Mesenchymal stem cell (in vitro differentiated cells and primary cell): ENCODE measurements at regions not wholly inside any gene's neighbourhood (a gene's known extent, or its start where the extent isn't known, plus 50 kb on each side); places are given as distances from the start of the nearest gene placed in this dataset.

Experiments used
- DNase-seq: peaks from one replicate; pipeline ENCODE4 v3.0.0-alpha.2; 2013
- H2AFZ ChIP-seq: one replicate; pipeline ENCODE4 v1.6.1; 2013; ENCODE audit warnings: low read depth, mild to moderate bottlenecking, control low read depth, inconsistent platforms, low read length, moderate library complexity
- H2AK5ac ChIP-seq: 2 replicates; pipeline ENCODE4 v1.6.1; 2013; ENCODE audit warnings: low read length, moderate library complexity, mild to moderate bottlenecking, inconsistent platforms; ENCODE audit not compliant: severe bottlenecking
- H2BK120ac ChIP-seq: one replicate; pipeline ENCODE4 v1.6.1; 2013; ENCODE audit warnings: low read depth, mild to moderate bottlenecking, inconsistent platforms, low read length, moderate library complexity
- H2BK12ac ChIP-seq, 2 experiments: one replicate each; pipeline ENCODE4 v1.6.1; 2013; ENCODE audit warnings: inconsistent platforms in 2 of 2, low read length in 2 of 2, mild to moderate bottlenecking in 2 of 2, moderate library complexity in 2 of 2, control low read depth in 1 of 2
- H2BK15ac ChIP-seq: one replicate; pipeline ENCODE4 v1.6.1; 2013; ENCODE audit warnings: mild to moderate bottlenecking, low read depth, inconsistent platforms; ENCODE audit not compliant: poor library complexity, severe bottlenecking
- H2BK5ac ChIP-seq: 2 replicates; pipeline ENCODE4 v1.6.1; 2013; ENCODE audit warnings: low read depth, mild to moderate bottlenecking, low read length, control low read depth, inconsistent platforms; ENCODE audit not compliant: poor library complexity, severe bottlenecking
- H3K14ac ChIP-seq, 2 experiments: one replicate each; pipeline ENCODE4 v1.6.1; 2013; ENCODE audit warnings: inconsistent platforms in 2 of 2, low read length in 2 of 2, control low read depth in 1 of 2, mild to moderate bottlenecking in 1 of 2, moderate library complexity in 1 of 2
- H3K18ac ChIP-seq, 2 experiments: one replicate each; pipeline ENCODE4 v1.6.1; 2013; ENCODE audit warnings: inconsistent platforms in 2 of 2, low read length in 2 of 2, control low read depth in 1 of 2, low read depth in 1 of 2, mild to moderate bottlenecking in 1 of 2
- H3K23ac ChIP-seq, 2 experiments: one replicate each; pipeline ENCODE4 v1.6.1; 2013; ENCODE audit warnings: inconsistent platforms in 2 of 2, low read length in 2 of 2, mild to moderate bottlenecking in 2 of 2, moderate library complexity in 2 of 2, control low read depth in 1 of 2
- H3K27ac ChIP-seq: 2 replicates; pipeline ENCODE4 v1.5.1; 2013; ENCODE audit warnings: mild to moderate bottlenecking, moderate library complexity, low read length, control low read depth, inconsistent platforms; ENCODE audit not compliant: poor library complexity, severe bottlenecking
- H3K27me3 ChIP-seq, 2 experiments: 2 replicates each; pipeline versions ENCODE4 v1.6.1 to v1.7.0; 2013; ENCODE audit warnings: low read length in 2 of 2, mild to moderate bottlenecking in 2 of 2, moderate library complexity in 2 of 2, control low read depth in 1 of 2, inconsistent platforms in 1 of 2; ENCODE audit not compliant: control insufficient read depth in 1 of 2, insufficient read depth in 1 of 2
- H3K36me3 ChIP-seq, 2 experiments: 2 replicates each; pipeline versions ENCODE4 v1.6.1 to v1.7.0; 2013; ENCODE audit warnings: low read length in 2 of 2, control low read depth in 1 of 2, inconsistent platforms in 1 of 2, low read depth in 1 of 2, mild to moderate bottlenecking in 1 of 2; ENCODE audit not compliant: insufficient read depth in 2 of 2, control insufficient read depth in 1 of 2
- H3K4ac ChIP-seq, 2 experiments: one replicate each; pipeline ENCODE4 v1.6.1; 2013; ENCODE audit warnings: inconsistent platforms in 2 of 2, low read length in 2 of 2, mild to moderate bottlenecking in 2 of 2, moderate library complexity in 2 of 2, control low read depth in 1 of 2, low read depth in 1 of 2
- H3K4me1 ChIP-seq: 2 replicates; pipeline ENCODE4 v1.6.1; 2013; ENCODE audit warnings: low read depth, low read length, control low read depth; ENCODE audit not compliant: control insufficient read depth, insufficient read depth
- H3K4me2 ChIP-seq: 2 replicates; pipeline ENCODE4 v1.6.1; 2013; ENCODE audit warnings: low read length, mild to moderate bottlenecking, inconsistent platforms; ENCODE audit not compliant: poor library complexity, severe bottlenecking
- H3K4me3 ChIP-seq, 2 experiments: 2 replicates each; pipeline versions ENCODE4 v1.5.1 to v1.7.0; 2013; ENCODE audit warnings: low read length in 2 of 2, mild to moderate bottlenecking in 2 of 2, control low read depth in 1 of 2, low read depth in 1 of 2; ENCODE audit not compliant: insufficient read depth in 1 of 2
- H3K79me1 ChIP-seq: replicated peaks from 2 replicates; pipeline ENCODE4 v1.6.1; 2013; ENCODE audit warnings: mild to moderate bottlenecking, control low read depth, low read length, inconsistent platforms; ENCODE audit not compliant: poor library complexity, severe bottlenecking
- H3K9ac ChIP-seq: 2 replicates; pipeline ENCODE4 v1.7.0; 2013; ENCODE audit warnings: mild to moderate bottlenecking, low read length, moderate library complexity
- H3K9me3 ChIP-seq: 2 replicates; pipeline ENCODE4 v1.7.0; 2013; ENCODE audit warnings: mild to moderate bottlenecking, low read length; ENCODE audit not compliant: control insufficient read depth
- H4K8ac ChIP-seq: one replicate; pipeline ENCODE4 v1.6.1; 2013; ENCODE audit warnings: inconsistent platforms, mild to moderate bottlenecking, low read length, moderate library complexity
- H4K91ac ChIP-seq: one replicate; pipeline ENCODE4 v1.6.1; 2013; ENCODE audit warnings: mild to moderate bottlenecking, low read length, inconsistent platforms
- WGBS: methylation state at CpG from one replicate; pipeline ENCODE4 v1.1.7; 2013; ENCODE audit warnings: mixed read lengths; 5-methylcytosine and 5-hydroxymethylcytosine counted together

DNA sequence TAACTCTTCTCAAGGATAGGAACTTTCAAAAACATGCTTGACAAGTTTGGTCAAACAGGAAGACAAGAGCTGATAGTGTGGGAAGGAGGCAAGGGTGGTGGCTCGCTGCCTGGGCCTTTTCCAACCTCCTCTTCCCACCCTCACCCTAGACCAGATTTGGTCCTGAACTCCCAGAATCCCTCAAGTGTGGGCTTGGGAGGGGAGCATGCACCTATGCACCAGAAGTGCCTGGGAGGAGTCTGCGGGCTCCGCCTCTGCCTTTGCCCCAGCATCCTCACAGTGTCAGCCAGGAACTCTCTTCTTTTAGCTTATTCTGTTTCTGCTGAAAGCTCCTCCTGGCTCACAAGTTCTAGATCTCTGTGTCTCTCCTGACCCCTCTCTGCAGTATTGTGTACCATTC is 126.2 kb upstream of the MRPS22 start:
- Histone ChIP-seq H3K36me3 (no peaks in the 10 kb centered on the region), H3K23ac (no peak overlapping the region), H3K4me2 (no peak overlapping the region), H2BK120ac (no peak overlapping the region), H2BK5ac (no peak overlapping the region), H4K8ac (no peak overlapping the region), H3K27ac (no peak overlapping the region), H3K79me1 (no peaks in the 10 kb centered on the region), H4K91ac (no peak overlapping the region), H2BK15ac (no peak overlapping the region), H3K9me3 (no peaks in the 10 kb centered on the region), H3K9ac (no peak overlapping the region), H3K4ac (no peak overlapping the region), H3K4me1 (peaks cover 8% of the 10 kb centered on the region), H3K4me3 (no peak overlapping the region), H3K14ac (no peak overlapping the region), H2AFZ (no peak overlapping the region), H3K18ac (no peak overlapping the region), H2AK5ac (no peak overlapping the region), H2BK12ac (no peak overlapping the region), H3K27me3 (peaks cover 0 to 21% of the 10 kb centered on the region in 2 experiments)
- WGBS = 77% methylated on average over 3 of the region's 3 CpGs
- DNase-seq = no peak

- H2AFZ ChIP-seq = no peak overlapping the region
- peaks cover 8% of the 10 kb centered on the region for H3K4me1 ChIP-seq
Measured at GRCh38 chr3:139218046-139218445, 125.8 kb upstream of the MRPS22 start.

DNA sequence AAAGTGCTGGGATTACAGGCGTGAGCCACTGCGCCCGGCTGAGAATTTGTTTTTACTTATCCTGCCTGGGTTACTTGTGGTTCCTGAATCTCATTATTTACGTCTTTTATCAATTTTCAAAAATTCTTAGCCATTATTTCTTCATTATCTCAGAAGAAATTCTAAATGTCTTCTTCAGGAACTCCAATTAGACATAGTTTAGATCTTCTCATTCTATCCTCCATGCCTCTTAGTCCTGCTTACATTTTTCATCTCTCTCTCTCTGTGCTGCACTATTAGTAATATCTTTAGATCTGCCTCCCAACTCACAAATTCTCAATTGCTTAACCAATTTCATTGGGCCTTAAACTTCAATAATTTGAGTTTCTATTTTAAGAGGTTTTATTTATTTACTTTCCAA is 124.4 kb upstream of the MRPS22 start:
- no peak for DNase-seq
- no peak overlapping the region for H3K9ac ChIP-seq
- no peak overlapping the region for H2BK15ac ChIP-seq

More at GRCh38 chr3:139218046-139218445, 125.8 kb upstream of the MRPS22 start:
- Histone ChIP-seq H4K91ac (no peak overlapping the region), H2BK5ac (no peak overlapping the region), H2BK12ac (no peak overlapping the region), H3K79me1 (no peaks in the 10 kb centered on the region), H3K9me3 (no peaks in the 10 kb centered on the region), H3K23ac (no peak overlapping the region), H2AK5ac (no peak overlapping the region), H3K27me3 (peaks cover 0 to 22% of the 10 kb centered on the region in 2 experiments), H3K9ac (no peak overlapping the region), H4K8ac (no peak overlapping the region), H3K27ac (no peak overlapping the region), H3K4me3 (no peak overlapping the region), H3K18ac (no peak overlapping the region), H3K4me2 (no peak overlapping the region), H2BK120ac (no peak overlapping the region), H3K36me3 (no peaks in the 10 kb centered on the region), H3K4ac (no peak overlapping the region), H3K14ac (no peak overlapping the region), H2BK15ac (no peak overlapping the region)
- no peak for DNase-seq
- 61% methylated on average over 2 of the region's 2 CpGs for WGBS

GRCh38 chr3:139222100-139222657 is 121.6 kb upstream of the MRPS22 start:
- Histone ChIP-seq H2BK15ac (no peak overlapping the region), H4K8ac (no peak overlapping the region), H2BK12ac (no peak overlapping the region), H3K79me1 (no peaks in the 10 kb centered on the region), H3K18ac (no peak overlapping the region), H4K91ac (no peak overlapping the region), H3K27ac (no peak overlapping the region), H3K4me1 (peaks cover 11% of the 10 kb centered on the region), H3K27me3 (peaks cover 0 to 12% of the 10 kb centered on the region in 2 experiments), H2AK5ac (no peak overlapping the region), H3K14ac (peak overlapping the region in 1 of 2 experiments; percentile 41), H3K9ac (no peak overlapping the region), H3K23ac (no peak overlapping the region), H3K36me3 (no peaks in the 10 kb centered on the region), H2AFZ (no peak overlapping the region), H3K4me2 (no peak overlapping the region), H2BK5ac (no peak overlapping the region), H3K4ac (no peak overlapping the region), H3K4me3 (no peak overlapping the region), H3K9me3 (no peaks in the 10 kb centered on the region), H2BK120ac (no peak overlapping the region)
- no peak for DNase-seq
- 64% methylated on average over 4 of the region's 8 CpGs for WGBS

More for the DNA sequence above, 124.4 kb upstream of the MRPS22 start:
- Histone ChIP-seq H2BK12ac (no peak overlapping the region), H2BK120ac (no peak overlapping the region), H2AK5ac (no peak overlapping the region), H3K36me3 (no peaks in the 10 kb centered on the region), H3K9me3 (no peaks in the 10 kb centered on the region), H3K27ac (no peak overlapping the region), H3K23ac (no peak overlapping the region), H3K4me1 (peaks cover 8% of the 10 kb centered on the region), H4K91ac (no peak overlapping the region), H3K4ac (no peak overlapping the region), H3K14ac (no peak overlapping the region), H2AFZ (no peak overlapping the region), H3K4me3 (no peak overlapping the region), H3K79me1 (no peaks in the 10 kb centered on the region), H3K18ac (no peak overlapping the region), H3K27me3 (peaks cover 0 to 17% of the 10 kb centered on the region in 2 experiments), H4K8ac (no peak overlapping the region), H2BK5ac (no peak overlapping the region), H3K4me2 (no peak overlapping the region)
- WGBS = 85% methylated on average over 4 of the region's 4 CpGs
